ENCODE measurements at regions not wholly inside any gene's neighbourhood (a gene's known extent, or its start where the extent isn't known, plus 50 kb on each side); places are given as distances from the start of the nearest gene placed in this dataset.

- DNase-seq: no peak
- no peaks in the 10 kb centered on the region for H3K4me1 ChIP-seq
- H3K36me3 ChIP-seq: no peaks in the 10 kb centered on the region
- H3K4me3 ChIP-seq: no peak overlapping the region
- H3K27me3 ChIP-seq: no peaks in the 10 kb centered on the region
- no peak overlapping the region for H3K27ac ChIP-seq
- no peaks in the 10 kb centered on the region for H3K9me3 ChIP-seq (replicated peaks)
Measured at GRCh38 chr13:90375851-90376250, 971.6 kb upstream of the MIR17HG start.

- no peaks in the 10 kb centered on the region for H3K27me3 ChIP-seq
- DNase-seq: no peak
- H3K4me3 ChIP-seq: no peak overlapping the region
- H3K36me3 ChIP-seq: no peaks in the 10 kb centered on the region
- H3K27ac ChIP-seq: no peak overlapping the region
- no peaks in the 10 kb centered on the region for H3K4me1 ChIP-seq
- H3K9me3 ChIP-seq (replicated peaks): no peaks in the 10 kb centered on the region
Measured at GRCh38 chr13:90382425-90382824, 965.1 kb upstream of the MIR17HG start.

GRCh38 chr13:90385781-90386489 lies 961.6 kb upstream of the MIR17HG start:
- no peak overlapping the region for H3K4me3 ChIP-seq
- no peaks in the 10 kb centered on the region for H3K9me3 ChIP-seq (replicated peaks)
- DNase-seq: no peak
- no peaks in the 10 kb centered on the region for H3K27me3 ChIP-seq
- no peak overlapping the region for H3K27ac ChIP-seq
- no peaks in the 10 kb centered on the region for H3K4me1 ChIP-seq
- H3K36me3 ChIP-seq: no peaks in the 10 kb centered on the region

GRCh38 chr13:90388887-90389452 lies 958.5 kb upstream of the MIR17HG start:
- Histone ChIP-seq H3K4me3 (no peak overlapping the region), H3K4me1 (no peaks in the 10 kb centered on the region), H3K27me3 (no peaks in the 10 kb centered on the region), H3K36me3 (no peaks in the 10 kb centered on the region), H3K9me3 (replicated peaks) (no peaks in the 10 kb centered on the region), H3K27ac (no peak overlapping the region)
- no peak for DNase-seq

GRCh38 chr13:90389537-90389936 lies 958.0 kb upstream of the MIR17HG start:
- Histone ChIP-seq H3K27me3 (no peaks in the 10 kb centered on the region), H3K27ac (no peak overlapping the region), H3K4me1 (no peaks in the 10 kb centered on the region), H3K36me3 (no peaks in the 10 kb centered on the region), H3K9me3 (replicated peaks) (no peaks in the 10 kb centered on the region), H3K4me3 (no peak overlapping the region)
- no peak for DNase-seq

- no peaks in the 10 kb centered on the region for H3K27me3 ChIP-seq
- no peaks in the 10 kb centered on the region for H3K9me3 ChIP-seq (replicated peaks)
- no peaks in the 10 kb centered on the region for H3K36me3 ChIP-seq
- H3K4me3 ChIP-seq: no peak overlapping the region
- no peak overlapping the region for H3K27ac ChIP-seq
- no peaks in the 10 kb centered on the region for H3K4me1 ChIP-seq
- DNase-seq: no peak
Measured at GRCh38 chr13:90393408-90393807, 954.1 kb upstream of the MIR17HG start.

GRCh38 chr13:90395348-90395747 lies 952.1 kb upstream of the MIR17HG start:
- no peaks in the 10 kb centered on the region for H3K27me3 ChIP-seq
- H3K27ac ChIP-seq: no peak overlapping the region
- no peaks in the 10 kb centered on the region for H3K36me3 ChIP-seq
- H3K4me1 ChIP-seq: no peaks in the 10 kb centered on the region
- H3K9me3 ChIP-seq (replicated peaks): no peaks in the 10 kb centered on the region; the same call in 1 of the 2 replicates
- H3K4me3 ChIP-seq: no peak overlapping the region
- DNase-seq: no peak

GRCh38 chr13:90395846-90396245 lies 951.6 kb upstream of the MIR17HG start:
- DNase-seq: no peak
- no peak overlapping the region for H3K4me3 ChIP-seq
- no peak overlapping the region for H3K27ac ChIP-seq
- H3K9me3 ChIP-seq (replicated peaks): no peaks in the 10 kb centered on the region; the same call in 1 of the 2 replicates
- H3K4me1 ChIP-seq: no peaks in the 10 kb centered on the region
- no peaks in the 10 kb centered on the region for H3K36me3 ChIP-seq
- no peaks in the 10 kb centered on the region for H3K27me3 ChIP-seq

- Histone ChIP-seq H3K36me3 (no peaks in the 10 kb centered on the region), H3K27ac (no peak overlapping the region), H3K4me1 (no peaks in the 10 kb centered on the region), H3K27me3 (no peaks in the 10 kb centered on the region), H3K4me3 (no peak overlapping the region), H3K9me3 (replicated peaks) (no peaks in the 10 kb centered on the region; the same call in 1 of the 2 replicates)
- no peak for DNase-seq
Measured at GRCh38 chr13:90396266-90396665, 951.2 kb upstream of the MIR17HG start.

GRCh38 chr13:90397503-90397902 lies 950.0 kb upstream of the MIR17HG start:
- Histone ChIP-seq H3K9me3 (replicated peaks) (no peaks in the 10 kb centered on the region; the same call in 1 of the 2 replicates), H3K4me3 (no peak overlapping the region), H3K27me3 (no peaks in the 10 kb centered on the region), H3K36me3 (no peaks in the 10 kb centered on the region), H3K27ac (no peak overlapping the region), H3K4me1 (no peaks in the 10 kb centered on the region)
- DNase-seq: no peak

- H3K36me3 ChIP-seq: no peaks in the 10 kb centered on the region
- no peak overlapping the region for H3K27ac ChIP-seq
- no peaks in the 10 kb centered on the region; the same call in 1 of the 2 replicates for H3K9me3 ChIP-seq (replicated peaks)
- no peaks in the 10 kb centered on the region for H3K27me3 ChIP-seq
- DNase-seq: no peak
- no peak overlapping the region for H3K4me3 ChIP-seq
- no peaks in the 10 kb centered on the region for H3K4me1 ChIP-seq
Measured at GRCh38 chr13:90400372-90400771, 947.1 kb upstream of the MIR17HG start.

GRCh38 chr13:90401150-90401549 lies 946.3 kb upstream of the MIR17HG start:
- H3K27ac ChIP-seq: no peak overlapping the region
- H3K4me3 ChIP-seq: no peak overlapping the region
- H3K27me3 ChIP-seq: no peaks in the 10 kb centered on the region
- H3K36me3 ChIP-seq: no peaks in the 10 kb centered on the region
- no peak for DNase-seq
- no peaks in the 10 kb centered on the region; the same call in 1 of the 2 replicates for H3K9me3 ChIP-seq (replicated peaks)
- no peaks in the 10 kb centered on the region for H3K4me1 ChIP-seq

- H3K36me3 ChIP-seq: no peaks in the 10 kb centered on the region
- no peak overlapping the region for H3K4me3 ChIP-seq
- no peaks in the 10 kb centered on the region for H3K27me3 ChIP-seq
- DNase-seq: no peak
- no peaks in the 10 kb centered on the region for H3K4me1 ChIP-seq
- H3K27ac ChIP-seq: no peak overlapping the region
- no peaks in the 10 kb centered on the region; the same call in 1 of the 2 replicates for H3K9me3 ChIP-seq (replicated peaks)
Measured at GRCh38 chr13:90402102-90402501, 945.4 kb upstream of the MIR17HG start.

GRCh38 chr13:90402613-90403012 lies 944.9 kb upstream of the MIR17HG start:
- Histone ChIP-seq H3K4me3 (no peak overlapping the region), H3K4me1 (no peaks in the 10 kb centered on the region), H3K36me3 (no peaks in the 10 kb centered on the region), H3K9me3 (replicated peaks) (no peaks in the 10 kb centered on the region; the same call in 1 of the 2 replicates), H3K27ac (no peak overlapping the region), H3K27me3 (no peaks in the 10 kb centered on the region)
- DNase-seq: no peak

GRCh38 chr13:90403330-90404082 lies 944.0 kb upstream of the MIR17HG start:
- Histone ChIP-seq H3K27ac (no peak overlapping the region), H3K36me3 (no peaks in the 10 kb centered on the region), H3K9me3 (replicated peaks) (no peaks in the 10 kb centered on the region; the same call in 1 of the 2 replicates), H3K27me3 (no peaks in the 10 kb centered on the region), H3K4me3 (no peak overlapping the region), H3K4me1 (no peaks in the 10 kb centered on the region)
- no peak for DNase-seq
